DND-41 (cell line): ENCODE measurements at regions not wholly inside any gene's neighbourhood (a gene's known extent, or its start where the extent isn't known, plus 50 kb on each side); places are given as distances from the start of the nearest gene placed in this dataset.

Experiments used
- ATAC-seq: fragments of 200-7000 bp; cut with Tn5 transposase; 3 replicates; pipeline ENCODE4 v1.9.1; 2021; ENCODE audit warnings: low read depth; ENCODE audit not compliant: insufficient read depth
- DNase-seq: peaks from one replicate; pipeline ENCODE4 v3.0.0-alpha.2; 2020
- H2AFZ ChIP-seq: 2 replicates; pipeline ENCODE4 v1.6.0; 2012; ENCODE audit warnings: low read depth, low read length
- H3K27ac ChIP-seq: 2 replicates; pipeline ENCODE4 v1.5.1; 2012; ENCODE audit warnings: low read length, inconsistent platforms
- H3K27me3 ChIP-seq: fragments of 200-600 bp; sonication (generic); 2 replicates; pipeline ENCODE4 v1.6.0; 2012; ENCODE audit warnings: low read length, mild to moderate bottlenecking, inconsistent platforms; ENCODE audit not compliant: insufficient read depth, poor library complexity
- H3K36me3 ChIP-seq: 2 replicates; pipeline ENCODE4 v1.5.1; 2012; ENCODE audit warnings: low read length, inconsistent platforms; ENCODE audit not compliant: insufficient read depth
- H3K4me1 ChIP-seq: 2 replicates; pipeline ENCODE4 v1.5.1; 2012; ENCODE audit warnings: mild to moderate bottlenecking, low read length; ENCODE audit not compliant: insufficient read depth
- H3K4me2 ChIP-seq: 2 replicates; pipeline ENCODE4 v1.6.0; 2012; ENCODE audit warnings: mild to moderate bottlenecking, moderate library complexity, low read length, inconsistent platforms; ENCODE audit not compliant: insufficient read depth
- H3K4me3 ChIP-seq, 2 experiments: fragments of 200-600 bp in 1 of 2; shearing (Covaris generic) in 1 of 2; 2 replicates each; pipeline ENCODE4 v1.5.1; 2012 to 2016; ENCODE audit warnings: inconsistent platforms in 2 of 2, low read length in 2 of 2, mild to moderate bottlenecking in 2 of 2, low read depth in 1 of 2, moderate library complexity in 1 of 2
- H3K79me2 ChIP-seq: 2 replicates; pipeline ENCODE4 v1.6.0; 2012; ENCODE audit warnings: low read length, inconsistent platforms; ENCODE audit not compliant: insufficient read depth
- H3K9ac ChIP-seq: 2 replicates; pipeline ENCODE4 v1.6.0; 2012; ENCODE audit warnings: low read depth, mild to moderate bottlenecking, inconsistent platforms, low read length, moderate library complexity
- H3K9me3 ChIP-seq: 2 replicates; pipeline ENCODE4 v1.5.1; 2012; ENCODE audit warnings: low read length, moderate library complexity, mild to moderate bottlenecking, inconsistent platforms; ENCODE audit not compliant: insufficient read depth, severe bottlenecking
- H4K20me1 ChIP-seq: 2 replicates; pipeline ENCODE4 v1.6.0; 2012; ENCODE audit warnings: low read length; ENCODE audit not compliant: insufficient read depth
- EZH2 ChIP-seq: IDR thresholded peaks from 3 replicates; pipeline ENCODE4 v1.6.1; 2012; ENCODE audit warnings: borderline replicate concordance, low read depth, mild to moderate bottlenecking, moderate library complexity, low read length, inconsistent platforms; ENCODE audit not compliant: severe bottlenecking
- TF ChIP-seq, protein P1 (sequence below): IDR thresholded peaks from 2 replicates; pipeline ENCODE4 v1.5.1; 2012; ENCODE audit warnings: borderline replicate concordance, low read length, moderate library complexity, mild to moderate bottlenecking; ENCODE audit not compliant: poor library complexity, severe bottlenecking; ENCODE audit errors: extremely low read depth

DNA sequence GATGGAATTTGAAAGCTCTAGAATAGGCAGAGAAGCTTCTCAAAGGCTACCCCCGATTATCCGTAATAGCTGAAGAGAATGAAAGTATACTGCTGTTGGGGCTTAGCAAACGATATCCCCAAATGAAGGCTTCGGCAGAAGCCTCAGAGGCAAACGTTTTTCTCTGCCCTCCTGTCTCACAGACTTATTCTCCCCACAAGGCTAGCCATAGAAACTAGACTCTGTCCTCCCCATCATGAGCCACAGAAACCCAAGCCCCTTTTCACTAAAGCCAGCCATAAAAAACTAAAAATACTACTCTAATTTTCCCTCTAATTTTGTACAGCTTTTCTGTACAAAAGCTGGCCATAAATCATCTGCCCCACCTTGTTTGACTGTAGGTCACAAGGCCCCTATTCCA lies 413.4 kb upstream of the CFAP20DC start:
- no peak overlapping the region for H2AFZ ChIP-seq
- H3K79me2 ChIP-seq: no peaks in the 10 kb centered on the region
- no peak overlapping the region for H3K4me2 ChIP-seq
- H3K9ac ChIP-seq: no peak overlapping the region
- H3K27me3 ChIP-seq: no peaks in the 10 kb centered on the region
- no peaks in the 10 kb centered on the region for H3K4me1 ChIP-seq
- H3K4me3 ChIP-seq: no peak overlapping the region
- no peak for ATAC-seq
- H3K9me3 ChIP-seq: peaks cover 2% of the 10 kb centered on the region
- H3K27ac ChIP-seq: no peak overlapping the region
- no peak for DNase-seq
- H3K36me3 ChIP-seq: no peaks in the 10 kb centered on the region
- no peaks in the 10 kb centered on the region for H4K20me1 ChIP-seq
- no peak for TF ChIP-seq EZH2
- TF ChIP-seq, protein P1, sequence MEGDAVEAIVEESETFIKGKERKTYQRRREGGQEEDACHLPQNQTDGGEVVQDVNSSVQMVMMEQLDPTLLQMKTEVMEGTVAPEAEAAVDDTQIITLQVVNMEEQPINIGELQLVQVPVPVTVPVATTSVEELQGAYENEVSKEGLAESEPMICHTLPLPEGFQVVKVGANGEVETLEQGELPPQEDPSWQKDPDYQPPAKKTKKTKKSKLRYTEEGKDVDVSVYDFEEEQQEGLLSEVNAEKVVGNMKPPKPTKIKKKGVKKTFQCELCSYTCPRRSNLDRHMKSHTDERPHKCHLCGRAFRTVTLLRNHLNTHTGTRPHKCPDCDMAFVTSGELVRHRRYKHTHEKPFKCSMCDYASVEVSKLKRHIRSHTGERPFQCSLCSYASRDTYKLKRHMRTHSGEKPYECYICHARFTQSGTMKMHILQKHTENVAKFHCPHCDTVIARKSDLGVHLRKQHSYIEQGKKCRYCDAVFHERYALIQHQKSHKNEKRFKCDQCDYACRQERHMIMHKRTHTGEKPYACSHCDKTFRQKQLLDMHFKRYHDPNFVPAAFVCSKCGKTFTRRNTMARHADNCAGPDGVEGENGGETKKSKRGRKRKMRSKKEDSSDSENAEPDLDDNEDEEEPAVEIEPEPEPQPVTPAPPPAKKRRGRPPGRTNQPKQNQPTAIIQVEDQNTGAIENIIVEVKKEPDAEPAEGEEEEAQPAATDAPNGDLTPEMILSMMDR: no peak

DNA sequence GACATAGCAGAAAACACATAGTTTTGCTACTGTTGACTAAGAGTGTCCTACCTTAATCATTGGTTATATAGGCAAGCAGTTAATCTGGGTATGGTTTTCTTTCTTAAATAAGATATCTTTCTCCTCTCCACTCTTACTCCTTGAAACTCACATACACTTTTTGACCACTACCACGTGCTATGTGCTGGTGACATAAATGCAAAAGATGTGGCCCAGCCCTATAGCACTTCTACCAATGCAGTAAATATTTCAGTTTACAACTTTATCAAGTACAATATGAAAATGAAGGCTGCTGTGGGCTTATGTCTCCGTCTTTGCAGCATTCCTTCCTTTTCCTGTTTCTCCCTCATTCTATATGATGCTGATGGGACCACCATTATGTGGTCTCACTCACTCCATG lies 410.2 kb upstream of the CFAP20DC start:
- Histone ChIP-seq H4K20me1 (no peaks in the 10 kb centered on the region), H3K9me3 (peaks cover 2% of the 10 kb centered on the region), H3K4me1 (no peaks in the 10 kb centered on the region), H3K4me2 (no peak overlapping the region), H3K4me3 (no peak overlapping the region), H3K27me3 (no peaks in the 10 kb centered on the region), H2AFZ (no peak overlapping the region), H3K27ac (no peak overlapping the region), H3K79me2 (no peaks in the 10 kb centered on the region), H3K9ac (no peak overlapping the region), H3K36me3 (no peaks in the 10 kb centered on the region)
- no peak for TF ChIP-seq EZH2
- TF ChIP-seq, protein P1: no peak
- DNase-seq: no peak
- ATAC-seq: no peak

DNA sequence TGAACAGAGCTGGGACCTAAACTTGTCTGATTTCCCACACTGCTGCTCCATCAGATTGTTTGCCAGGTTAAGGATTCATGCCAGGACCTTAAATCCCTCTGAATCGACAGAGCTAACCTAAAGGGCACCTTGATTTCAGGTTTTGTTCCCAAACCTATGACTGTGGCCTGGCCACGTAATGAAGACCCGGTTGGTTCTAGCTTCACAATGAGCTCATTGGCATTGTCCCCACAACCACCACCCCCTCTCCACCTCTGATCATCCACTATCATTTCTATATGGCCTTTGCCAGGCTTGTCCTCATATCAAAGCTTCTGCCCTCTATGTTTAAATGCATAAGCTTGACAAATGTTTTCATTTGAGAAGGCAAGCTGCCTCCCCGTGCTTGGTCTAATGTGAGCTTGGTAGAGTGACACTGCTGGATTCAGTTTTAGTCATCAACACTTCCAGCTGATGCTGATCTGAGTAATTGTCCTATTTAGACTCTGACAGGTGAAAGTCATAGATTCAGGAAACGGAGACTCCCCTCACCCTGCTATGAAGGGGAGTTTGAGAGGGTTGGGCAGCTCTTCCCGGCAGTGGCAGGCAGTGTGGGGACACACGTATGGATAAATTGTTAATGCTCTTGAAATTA lies 407.1 kb upstream of the CFAP20DC start:
- TF ChIP-seq, protein P1: no peak
- no peak for TF ChIP-seq EZH2
- Histone ChIP-seq H3K9me3 (peaks cover 2% of the 10 kb centered on the region), H2AFZ (no peak overlapping the region), H3K79me2 (no peaks in the 10 kb centered on the region), H3K27me3 (no peaks in the 10 kb centered on the region), H3K4me3 (no peak overlapping the region), H3K9ac (no peak overlapping the region), H3K27ac (no peak overlapping the region), H4K20me1 (no peaks in the 10 kb centered on the region), H3K4me1 (peaks cover 17% of the 10 kb centered on the region), H3K36me3 (no peaks in the 10 kb centered on the region), H3K4me2 (no peak overlapping the region)
- ATAC-seq: no peak
- no peak for DNase-seq
